ENCODE measurements at regions not wholly inside any gene's neighbourhood (a gene's known extent, or its start where the extent isn't known, plus 50 kb on each side); places are given as distances from the start of the nearest gene placed in this dataset.

DNA sequence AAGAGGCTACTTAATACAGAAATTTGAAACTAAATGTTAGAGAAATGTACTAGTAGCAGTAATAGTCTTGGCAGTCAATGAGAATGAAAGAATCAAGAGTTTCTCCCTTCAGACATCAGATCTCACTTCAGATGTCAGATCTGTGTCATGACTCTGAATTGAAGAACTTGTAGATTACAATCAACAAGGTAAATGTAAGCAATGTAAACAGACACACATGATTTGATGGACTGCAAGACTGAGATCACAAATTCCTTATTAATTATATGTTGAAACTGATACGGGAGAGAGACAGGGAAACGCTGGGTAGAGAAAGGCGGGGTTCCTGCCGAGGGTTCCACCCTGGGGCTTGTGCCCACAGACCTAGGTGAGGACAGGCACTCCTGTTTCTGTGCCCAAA, 65.5 kb upstream of the HHIP start:
- H3K27me3 ChIP-seq: no peaks in the 10 kb centered on the region
- H3K36me3 ChIP-seq: no peaks in the 10 kb centered on the region
- TF ChIP-seq CTCF (IDR thresholded peaks at IDR 0.05): no peak
- intact Hi-C loops (cut with DNase I): no loop called here
- no peak for DNase-seq (ENCODE audit: low spot score in 2 of 2)
- H3K27ac ChIP-seq: no peak overlapping the region
- H3K4me3 ChIP-seq: no peak overlapping the region
- H3K9me3 ChIP-seq: no peaks in the 10 kb centered on the region
- H3K4me1 ChIP-seq: no peaks in the 10 kb centered on the region

DNA sequence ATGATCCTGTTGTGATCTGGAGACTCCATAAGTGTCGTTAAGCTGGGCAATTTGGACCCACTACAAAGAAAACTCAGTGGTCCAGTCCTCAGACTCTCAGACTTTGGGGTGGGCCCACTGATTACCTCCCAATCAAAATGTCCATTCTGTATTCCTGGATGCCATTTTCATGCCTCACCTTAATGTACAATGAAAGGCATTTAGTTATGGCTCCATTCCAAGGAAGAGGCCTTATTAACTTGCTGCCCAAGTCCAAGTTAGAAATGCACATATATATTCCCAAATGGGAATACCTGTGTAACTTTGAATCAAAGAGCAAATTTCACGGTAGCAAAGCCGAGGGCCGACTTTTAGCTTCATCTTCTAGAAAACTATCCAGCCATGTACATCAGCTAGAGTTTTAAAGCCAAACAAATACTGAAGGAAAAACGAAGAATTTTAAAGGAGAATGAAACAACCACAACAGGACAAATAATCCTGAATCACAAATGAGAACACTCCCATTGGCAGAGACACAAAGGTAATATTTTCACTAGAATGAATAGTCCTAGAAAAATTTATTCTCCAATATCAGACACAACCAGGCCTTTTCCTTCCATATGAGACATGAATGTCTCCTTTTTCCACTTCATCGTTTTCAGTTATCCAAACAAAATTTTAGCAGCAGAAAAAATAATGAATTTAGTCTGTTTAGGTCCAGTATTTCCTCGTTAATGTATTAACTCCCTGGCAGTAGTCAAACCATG, 63.7 kb upstream of the HHIP start:
- intact Hi-C loops (cut with DNase I): no loop called here
- no peak overlapping the region for H3K27ac ChIP-seq
- no peaks in the 10 kb centered on the region for H3K4me1 ChIP-seq

DNA sequence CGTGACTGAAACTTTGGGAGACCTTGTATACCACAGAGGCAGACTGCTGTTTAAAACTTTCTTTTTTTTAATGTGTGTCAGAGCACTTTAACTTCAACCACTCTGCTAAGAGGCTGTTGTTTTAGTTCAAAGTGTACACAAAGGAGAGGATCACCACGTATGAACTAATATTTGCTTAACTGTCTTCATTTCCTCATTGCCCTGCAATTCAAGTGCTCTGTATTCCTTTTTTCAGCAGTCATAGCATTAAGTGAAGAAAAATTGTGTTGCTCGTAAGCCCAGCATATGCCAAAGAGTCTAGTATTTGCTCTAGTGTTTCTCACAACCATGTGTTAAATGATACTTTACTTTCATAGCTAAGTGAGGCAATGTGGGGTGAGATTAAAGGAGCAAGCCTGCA, 63.0 kb upstream of the HHIP start:
- H3K36me3 ChIP-seq: no peaks in the 10 kb centered on the region
- no peaks in the 10 kb centered on the region for H3K9me3 ChIP-seq
- TF ChIP-seq CTCF (IDR thresholded peaks at IDR 0.05): no peak
- no peak overlapping the region for H3K27ac ChIP-seq
- H3K4me3 ChIP-seq: no peak overlapping the region
- DNase-seq (ENCODE audit: low spot score in 2 of 2): no peak
- intact Hi-C loops (cut with DNase I): no loop called here
- no peaks in the 10 kb centered on the region for H3K27me3 ChIP-seq
- no peaks in the 10 kb centered on the region for H3K4me1 ChIP-seq

More for the DNA sequence above, 63.7 kb upstream of the HHIP start:
- Histone ChIP-seq H3K9me3 (no peaks in the 10 kb centered on the region), H3K4me3 (no peak overlapping the region), H3K36me3 (no peaks in the 10 kb centered on the region), H3K27me3 (no peaks in the 10 kb centered on the region)
- DNase-seq (ENCODE audit: low spot score in 2 of 2): no peak
- no peak for TF ChIP-seq CTCF (IDR thresholded peaks at IDR 0.05)

DNA sequence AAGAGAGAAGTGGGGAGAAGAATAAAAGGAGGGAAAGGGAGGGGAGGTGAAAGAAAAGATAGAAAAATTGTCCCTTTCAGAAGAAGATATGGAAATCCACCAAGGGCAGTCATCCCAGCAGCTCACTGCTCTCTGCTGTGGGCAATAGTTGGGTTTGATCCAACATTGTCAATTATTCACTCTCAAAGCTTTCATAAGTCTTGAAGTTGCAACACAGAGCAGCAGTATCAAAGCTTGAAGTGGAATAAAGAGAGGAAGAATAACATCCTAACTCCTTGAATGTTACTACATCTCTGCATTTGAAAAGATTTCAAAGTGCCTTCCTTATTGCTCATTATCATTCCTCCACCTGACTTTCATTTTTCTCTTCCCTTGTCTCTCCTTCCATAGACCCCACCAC, 62.3 kb upstream of the HHIP start:
- Histone ChIP-seq H3K4me1 (no peaks in the 10 kb centered on the region), H3K36me3 (no peaks in the 10 kb centered on the region), H3K27ac (no peak overlapping the region), H3K9me3 (no peaks in the 10 kb centered on the region), H3K27me3 (no peaks in the 10 kb centered on the region), H3K4me3 (no peak overlapping the region)
- TF ChIP-seq CTCF (IDR thresholded peaks at IDR 0.05): no peak
- intact Hi-C loops (cut with DNase I): no loop called here
- DNase-seq (ENCODE audit: low spot score in 2 of 2): no peak

- no peaks in the 10 kb centered on the region for H3K36me3 ChIP-seq
- no peak overlapping the region for H3K4me3 ChIP-seq
- no peak for TF ChIP-seq CTCF (IDR thresholded peaks at IDR 0.05)
- H3K9me3 ChIP-seq: no peaks in the 10 kb centered on the region
- DNase-seq (ENCODE audit: low spot score in 2 of 2): no peak
- no peak overlapping the region for H3K27ac ChIP-seq
- intact Hi-C loops (cut with DNase I): no loop called here
- no peaks in the 10 kb centered on the region for H3K27me3 ChIP-seq
- H3K4me1 ChIP-seq: no peaks in the 10 kb centered on the region
These were observed 61.5 kb upstream of the HHIP start for GRCh38 chr4:144584428-144584827.

- no peak for TF ChIP-seq CTCF (IDR thresholded peaks at IDR 0.05)
- Histone ChIP-seq H3K27ac (no peak overlapping the region), H3K36me3 (no peaks in the 10 kb centered on the region), H3K4me3 (no peak overlapping the region), H3K9me3 (no peaks in the 10 kb centered on the region), H3K27me3 (no peaks in the 10 kb centered on the region), H3K4me1 (no peaks in the 10 kb centered on the region)
- intact Hi-C loops (cut with DNase I): no loop called here
- DNase-seq (ENCODE audit: low spot score in 2 of 2): no peak
These were observed 56.4 kb upstream of the HHIP start for GRCh38 chr4:144589512-144589911.
